Brain microvascular endothelial cell (primary cell): ENCODE measurements at regions not wholly inside any gene's neighbourhood (a gene's known extent, or its start where the extent isn't known, plus 50 kb on each side); places are given as distances from the start of the nearest gene placed in this dataset.
"Not testable (repeated sequence)": the region's sequence is repeated elsewhere in the genome, so short reads cannot be mapped to it uniquely, and the experiment has no call there.

Experiments
- DNase-seq: peaks from one replicate; pipeline ENCODE4 v3.0.0-alpha.2; 2020
- H3K27ac ChIP-seq: fragments of 250-450 bp; sonication (Bioruptor Pico); 2 replicates; pipeline ENCODE4 v1.5.1; 2020; ENCODE audit warnings: mild to moderate bottlenecking, moderate library complexity
- H3K27me3 ChIP-seq: fragments of 250-450 bp; sonication (Bioruptor Pico); replicated peaks from 2 replicates; pipeline ENCODE4 v1.5.1; 2020; ENCODE audit warnings: mild to moderate bottlenecking
- H3K36me3 ChIP-seq: fragments of 250-450 bp; sonication (Bioruptor Pico); replicated peaks from 2 replicates; pipeline ENCODE4 v1.5.1; 2020; ENCODE audit warnings: mild to moderate bottlenecking
- H3K4me3 ChIP-seq: 2 replicates; pipeline ENCODE4 v1.5.1; 2011; ENCODE audit warnings: low read depth, mild to moderate bottlenecking, control low read depth, low read length, moderate library complexity
- CTCF ChIP-seq: IDR thresholded peaks from 2 replicates; pipeline ENCODE4 v1.5.1; 2011; ENCODE audit warnings: low read depth, mild to moderate bottlenecking, moderate library complexity, low read length, control low read depth, inconsistent platforms; ENCODE audit errors: missing control alignments
- in situ Hi-C: cut with HindIII; loops from 2 replicates; pipeline ENCODE4 v1.10.0; 2017; ENCODE audit warnings: low sequenced_read_pairs, low pct_ligation_motif_present

GRCh38 chr16:16973707-16974591, 496.8 kb downstream of the XYLT1 start:
- in situ Hi-C loops, result no loop called here
- DNase-seq, result no peak
- Histone ChIP-seq H3K27me3 (no peaks in the 10 kb centered on the region), H3K4me3 (no peak overlapping the region), H3K36me3 (no peaks in the 10 kb centered on the region), H3K27ac (no peak overlapping the region)
- TF ChIP-seq CTCF, result no peak

GRCh38 chr16:16982614-16983013, 488.1 kb downstream of the XYLT1 start:
- DNase-seq, result no peak
- no peaks in the 10 kb centered on the region for H3K27me3 ChIP-seq
- H3K36me3 ChIP-seq, result no peaks in the 10 kb centered on the region
- H3K4me3 ChIP-seq, result no peak overlapping the region
- no peak for TF ChIP-seq CTCF
- no peak overlapping the region for H3K27ac ChIP-seq
- in situ Hi-C loops, result no loop called here

GRCh38 chr16:16983582-16983981, 487.2 kb downstream of the XYLT1 start:
- in situ Hi-C loops, result no loop called here
- no peaks in the 10 kb centered on the region for H3K36me3 ChIP-seq
- TF ChIP-seq CTCF, result no peak
- no peak overlapping the region for H3K27ac ChIP-seq
- no peak for DNase-seq
- no peaks in the 10 kb centered on the region for H3K27me3 ChIP-seq
- H3K4me3 ChIP-seq, result no peak overlapping the region

- H3K27me3 ChIP-seq, in situ Hi-C loops: not testable (repeated sequence)
These were observed 486.7 kb downstream of the XYLT1 start for GRCh38 chr16:16984091-16984490.

GRCh38 chr16:16985707-16986106, 485.1 kb downstream of the XYLT1 start:
- H3K27me3 ChIP-seq, result no peaks in the 10 kb centered on the region
- no peak overlapping the region for H3K27ac ChIP-seq
- no peaks in the 10 kb centered on the region for H3K36me3 ChIP-seq
- DNase-seq, result no peak
- TF ChIP-seq CTCF, result no peak
- in situ Hi-C loops, result no loop called here
- H3K4me3 ChIP-seq, result no peak overlapping the region

More at GRCh38 chr16:16984091-16984490, 486.7 kb downstream of the XYLT1 start:
- not testable (repeated sequence) for DNase-seq, H3K27ac ChIP-seq, H3K4me3 ChIP-seq, H3K36me3 ChIP-seq

- H3K27me3 ChIP-seq, result no peaks in the 10 kb centered on the region
- no peak overlapping the region for H3K4me3 ChIP-seq
- TF ChIP-seq CTCF, result no peak
- in situ Hi-C loops, result no loop called here
- H3K36me3 ChIP-seq, result no peaks in the 10 kb centered on the region
- DNase-seq, result no peak
- H3K27ac ChIP-seq, result no peak overlapping the region
These were observed 481.8 kb downstream of the XYLT1 start for GRCh38 chr16:16988963-16989362.
